ENCODE measurements at regions not wholly inside any gene's neighbourhood (a gene's known extent, or its start where the extent isn't known, plus 50 kb on each side); places are given as distances from the start of the nearest gene placed in this dataset.
"Not testable (repeated sequence)": the region's sequence is repeated elsewhere in the genome, so short reads cannot be mapped to it uniquely, and the experiment has no call there.

- no peaks in the 10 kb centered on the region for H3K27me3 ChIP-seq
- H3K9me3 ChIP-seq = peaks cover 0 to 4% (median 0%) of the 10 kb centered on the region in 3 donors
- intact Hi-C loops (cut with DNase I; ENCODE audit: low total_unique reads) = no loop called here
- no peak overlapping the region for H3K27ac ChIP-seq
- DNase-seq = no peak
- no peaks in the 10 kb centered on the region for H3K36me3 ChIP-seq
- H3K4me1 ChIP-seq = no peaks in the 10 kb centered on the region
- TF ChIP-seq CTCF (IDR thresholded peaks at IDR 0.05) = no peak
- H3K4me3 ChIP-seq = no peak overlapping the region
Observed at GRCh38 chr6:55117267-55117666, 57.0 kb upstream of the HCRTR2 start.

- H3K4me1 ChIP-seq; H3K27me3 ChIP-seq; H3K4me3 ChIP-seq; DNase-seq; H3K9me3 ChIP-seq; intact Hi-C loops (cut with DNase I; ENCODE audit: low total_unique reads); H3K27ac ChIP-seq; H3K36me3 ChIP-seq: not testable (repeated sequence)
Observed at GRCh38 chr6:55124241-55124640, 50.1 kb upstream of the HCRTR2 start.
